ENCODE measurements at regions not wholly inside any gene's neighbourhood (a gene's known extent, or its start where the extent isn't known, plus 50 kb on each side); places are given as distances from the start of the nearest gene placed in this dataset.

DNA sequence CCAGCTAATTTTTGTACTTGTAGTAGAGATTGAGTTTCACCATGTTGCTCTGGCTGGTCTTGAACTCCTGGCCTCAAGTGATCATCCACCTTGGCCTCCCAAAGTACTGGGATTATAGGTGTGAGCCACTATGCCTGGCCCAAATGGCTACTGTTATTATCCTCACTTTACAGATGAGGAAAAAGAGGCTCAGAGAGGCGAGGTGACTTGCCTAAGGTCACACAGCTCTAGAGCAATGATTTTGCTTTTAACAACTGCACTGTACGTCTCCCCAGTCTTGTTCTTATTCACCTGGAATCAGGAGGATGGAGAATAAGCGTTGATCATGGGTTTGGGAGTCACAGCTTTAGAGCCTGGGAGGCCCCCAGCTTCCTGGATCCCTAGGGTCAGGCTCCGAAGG lies 69.8 kb upstream of the NCOR2 start:
- H3K27me3 Mint-ChIP-seq = peaks cover 17% of the 10 kb centered on the region
- ATAC-seq (ENCODE audit: low read depth) (no peak), DNase-seq (no peak)
- H3K4me1 Mint-ChIP-seq = peaks cover 4% of the 10 kb centered on the region
- no peak overlapping the region for H3K4me3 Mint-ChIP-seq
- H3K27ac Mint-ChIP-seq = no peak overlapping the region
- CTCF ChIA-PET = no interaction called here
- H3K9me3 Mint-ChIP-seq = no peaks in the 10 kb centered on the region
- TF ChIP-seq, protein P1, sequence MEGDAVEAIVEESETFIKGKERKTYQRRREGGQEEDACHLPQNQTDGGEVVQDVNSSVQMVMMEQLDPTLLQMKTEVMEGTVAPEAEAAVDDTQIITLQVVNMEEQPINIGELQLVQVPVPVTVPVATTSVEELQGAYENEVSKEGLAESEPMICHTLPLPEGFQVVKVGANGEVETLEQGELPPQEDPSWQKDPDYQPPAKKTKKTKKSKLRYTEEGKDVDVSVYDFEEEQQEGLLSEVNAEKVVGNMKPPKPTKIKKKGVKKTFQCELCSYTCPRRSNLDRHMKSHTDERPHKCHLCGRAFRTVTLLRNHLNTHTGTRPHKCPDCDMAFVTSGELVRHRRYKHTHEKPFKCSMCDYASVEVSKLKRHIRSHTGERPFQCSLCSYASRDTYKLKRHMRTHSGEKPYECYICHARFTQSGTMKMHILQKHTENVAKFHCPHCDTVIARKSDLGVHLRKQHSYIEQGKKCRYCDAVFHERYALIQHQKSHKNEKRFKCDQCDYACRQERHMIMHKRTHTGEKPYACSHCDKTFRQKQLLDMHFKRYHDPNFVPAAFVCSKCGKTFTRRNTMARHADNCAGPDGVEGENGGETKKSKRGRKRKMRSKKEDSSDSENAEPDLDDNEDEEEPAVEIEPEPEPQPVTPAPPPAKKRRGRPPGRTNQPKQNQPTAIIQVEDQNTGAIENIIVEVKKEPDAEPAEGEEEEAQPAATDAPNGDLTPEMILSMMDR (IDR thresholded peaks at IDR 0.05) = no peak
- intact Hi-C loops (cut with micrococcal nuclease) = no loop called here
- POLR2A ChIA-PET = no interaction called here
- no peaks in the 10 kb centered on the region for H3K36me3 Mint-ChIP-seq (ENCODE audit: low read depth)

DNA sequence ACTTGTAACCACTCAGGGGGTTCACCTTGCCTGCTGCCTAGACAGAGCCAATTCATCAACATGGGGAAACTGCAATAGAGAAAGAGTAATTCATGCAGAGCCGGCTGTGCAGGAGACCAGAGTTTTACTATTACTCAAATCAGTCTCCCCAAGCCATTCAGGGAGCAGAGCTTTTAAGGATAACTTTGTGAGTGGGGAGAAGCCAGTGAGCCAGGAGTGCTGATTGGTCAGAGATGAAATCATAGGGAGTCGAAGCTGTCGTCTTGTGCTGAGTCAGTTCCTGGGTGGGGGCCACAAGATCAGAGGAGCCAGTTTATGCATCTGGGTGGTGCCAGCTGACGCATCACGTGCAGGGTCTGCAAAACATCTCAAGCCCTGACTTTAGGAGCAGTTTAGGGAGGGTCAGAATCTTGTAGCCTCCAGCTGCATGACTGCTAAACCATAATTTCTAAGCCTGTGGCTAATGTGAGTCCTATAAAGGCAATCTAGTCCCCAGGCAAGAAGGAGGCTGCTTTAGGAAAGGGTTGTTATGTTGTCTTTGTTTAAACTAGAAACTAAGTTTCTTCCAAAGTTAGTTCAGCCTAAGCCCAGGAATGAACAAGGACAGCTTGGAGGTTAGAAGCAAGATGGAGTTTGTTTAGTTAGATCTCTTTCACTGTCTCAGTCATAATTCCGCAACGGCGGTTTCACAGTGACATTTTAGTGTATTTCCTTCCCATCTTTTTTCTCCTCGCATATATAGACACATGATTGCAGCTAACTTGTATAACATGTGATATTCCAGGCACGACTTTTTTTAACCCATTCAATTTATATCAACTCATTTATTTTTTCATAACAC lies 68.9 kb upstream of the NCOR2 start:
- Mint-ChIP-seq H3K4me3 (no peak overlapping the region), H3K4me1 (peaks cover 4% of the 10 kb centered on the region), H3K27me3 (peaks cover 17% of the 10 kb centered on the region), H3K9me3 (no peaks in the 10 kb centered on the region), H3K27ac (no peak overlapping the region), H3K36me3 (ENCODE audit: low read depth) (no peaks in the 10 kb centered on the region)
- ChIA-PET POLR2A (interaction anchor here (0.6 kb wide), 1 partner anchor 582 kb away, joined by 3 read pairs; no protein-coding TSS in a partner anchor), CTCF (no interaction called here)
- intact Hi-C loops (cut with micrococcal nuclease) = no loop called here
- TF ChIP-seq, protein P1 (IDR thresholded peaks at IDR 0.05) = no peak
- ATAC-seq (ENCODE audit: low read depth) (no peak), DNase-seq (no peak)

GRCh38 chr12:124635316-124635715 lies 67.9 kb upstream of the NCOR2 start:
- H3K36me3 Mint-ChIP-seq (ENCODE audit: low read depth) = no peaks in the 10 kb centered on the region
- intact Hi-C loops (cut with micrococcal nuclease) = no loop called here
- ChIA-PET POLR2A (interaction anchor here (0.6 kb wide), 1 partner anchor 581 kb away, joined by 3 read pairs; no protein-coding TSS in a partner anchor), CTCF (no interaction called here)
- H3K27me3 Mint-ChIP-seq = peaks cover 16% of the 10 kb centered on the region
- ATAC-seq (ENCODE audit: low read depth) = no peak
- no peak overlapping the region for H3K27ac Mint-ChIP-seq
- peaks cover 4% of the 10 kb centered on the region for H3K4me1 Mint-ChIP-seq
- TF ChIP-seq, protein P1 (IDR thresholded peaks at IDR 0.05) = no peak
- H3K4me3 Mint-ChIP-seq = no peak overlapping the region
- no peaks in the 10 kb centered on the region for H3K9me3 Mint-ChIP-seq
- DNase-seq = no peak

DNA sequence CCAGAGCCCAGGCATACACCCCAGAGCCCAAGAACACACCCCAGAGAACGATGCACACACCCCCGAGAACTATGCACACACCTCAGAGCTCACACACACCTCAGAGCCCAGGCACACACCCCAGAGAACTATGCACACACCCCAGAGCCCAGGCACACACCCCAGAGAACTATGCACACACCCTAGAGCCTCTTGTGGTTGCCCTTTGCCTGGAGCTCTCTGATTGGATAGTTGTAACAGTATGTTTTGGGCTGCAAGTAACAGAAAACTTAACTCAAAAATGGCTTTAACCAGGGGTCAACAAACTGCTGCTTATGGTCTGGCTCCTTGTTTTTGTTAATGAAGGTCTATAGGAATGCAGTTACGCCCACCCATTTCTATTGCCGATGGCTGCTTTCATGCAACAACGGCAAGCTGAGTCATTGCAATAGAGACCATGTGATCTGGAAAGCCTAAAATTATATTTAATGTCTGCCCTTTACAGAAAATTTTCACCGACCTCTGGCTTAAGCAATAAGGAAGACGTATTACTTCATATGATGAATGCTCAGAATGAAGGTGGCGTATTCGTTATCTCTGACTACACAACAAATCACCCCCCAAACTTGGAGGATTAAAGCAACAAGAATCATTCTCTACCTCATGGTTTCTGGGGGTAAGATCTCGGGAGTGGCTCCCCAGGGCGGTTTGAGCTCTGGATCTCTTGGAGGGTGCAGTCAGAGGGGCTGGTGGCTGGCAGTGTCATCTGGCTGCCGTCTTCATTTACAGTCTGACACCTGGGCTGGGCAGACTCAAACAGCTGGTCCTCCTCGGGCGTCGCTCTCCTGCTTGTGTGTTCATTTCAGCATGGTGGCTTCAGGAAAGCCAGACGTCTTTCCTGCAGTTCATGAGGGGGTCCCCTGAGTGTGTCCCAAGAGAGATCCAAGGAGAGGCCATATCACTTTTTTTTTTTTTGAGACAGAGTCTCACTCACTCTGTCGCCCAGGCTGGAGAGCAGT lies 66.3 kb upstream of the NCOR2 start:
- H3K9me3 Mint-ChIP-seq = no peaks in the 10 kb centered on the region
- TF ChIP-seq, protein P1 (IDR thresholded peaks at IDR 0.05) = no peak
- ATAC-seq (ENCODE audit: low read depth) = no peak
- ChIA-PET CTCF (no interaction called here), POLR2A (no interaction called here)
- H3K36me3 Mint-ChIP-seq (ENCODE audit: low read depth) = no peaks in the 10 kb centered on the region
- H3K4me3 Mint-ChIP-seq = no peak overlapping the region
- H3K27me3 Mint-ChIP-seq = peaks cover 16% of the 10 kb centered on the region
- intact Hi-C loops (cut with micrococcal nuclease) = loop anchor here (2.0 kb wide), 1 partner anchor 25 kb away; no protein-coding TSS in a partner anchor
- no peak for DNase-seq
- no peak overlapping the region for H3K27ac Mint-ChIP-seq
- peaks cover 4% of the 10 kb centered on the region for H3K4me1 Mint-ChIP-seq

Measured in activated B cell treated with CpG ODN at 0.5 μM for 24 hours (primary cell).